ENCODE measurements at regions not wholly inside any gene's neighbourhood (a gene's known extent, or its start where the extent isn't known, plus 50 kb on each side); places are given as distances from the start of the nearest gene placed in this dataset.

DNA sequence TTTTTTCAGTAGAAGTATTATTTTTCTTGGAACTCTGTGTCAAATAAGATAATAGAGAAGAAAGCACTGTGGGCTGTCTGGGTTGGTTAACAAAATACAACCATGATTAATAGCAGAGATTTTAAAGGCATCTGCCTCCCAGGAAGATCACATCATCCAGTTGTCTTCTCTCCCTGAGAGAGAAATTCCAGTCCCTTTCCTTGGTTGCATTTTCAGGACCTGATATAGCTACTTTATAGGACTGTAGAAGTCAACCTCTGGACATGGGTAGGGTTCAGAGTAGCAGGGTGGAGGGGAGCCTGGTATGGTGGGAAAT, 309.9 kb upstream of the IGFBP3 start:
- TF ChIP-seq, protein P1, sequence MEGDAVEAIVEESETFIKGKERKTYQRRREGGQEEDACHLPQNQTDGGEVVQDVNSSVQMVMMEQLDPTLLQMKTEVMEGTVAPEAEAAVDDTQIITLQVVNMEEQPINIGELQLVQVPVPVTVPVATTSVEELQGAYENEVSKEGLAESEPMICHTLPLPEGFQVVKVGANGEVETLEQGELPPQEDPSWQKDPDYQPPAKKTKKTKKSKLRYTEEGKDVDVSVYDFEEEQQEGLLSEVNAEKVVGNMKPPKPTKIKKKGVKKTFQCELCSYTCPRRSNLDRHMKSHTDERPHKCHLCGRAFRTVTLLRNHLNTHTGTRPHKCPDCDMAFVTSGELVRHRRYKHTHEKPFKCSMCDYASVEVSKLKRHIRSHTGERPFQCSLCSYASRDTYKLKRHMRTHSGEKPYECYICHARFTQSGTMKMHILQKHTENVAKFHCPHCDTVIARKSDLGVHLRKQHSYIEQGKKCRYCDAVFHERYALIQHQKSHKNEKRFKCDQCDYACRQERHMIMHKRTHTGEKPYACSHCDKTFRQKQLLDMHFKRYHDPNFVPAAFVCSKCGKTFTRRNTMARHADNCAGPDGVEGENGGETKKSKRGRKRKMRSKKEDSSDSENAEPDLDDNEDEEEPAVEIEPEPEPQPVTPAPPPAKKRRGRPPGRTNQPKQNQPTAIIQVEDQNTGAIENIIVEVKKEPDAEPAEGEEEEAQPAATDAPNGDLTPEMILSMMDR (IDR thresholded peaks at IDR 0.05) = no peak
- FAIRE-seq (no peak), DNase-seq (no peak), ATAC-seq (no peak)
- no peaks in the 10 kb centered on the region for H3K27me3 ChIP-seq
- H3K27ac ChIP-seq = no peak overlapping the region
- H3K9me3 ChIP-seq = no peaks in the 10 kb centered on the region
- H3K4me1 ChIP-seq = no peaks in the 10 kb centered on the region
- H3K4me3 ChIP-seq = no peak overlapping the region
- no peaks in the 10 kb centered on the region for H3K36me3 ChIP-seq
- intact Hi-C loops (cut with DNase I) = no loop called here

DNA sequence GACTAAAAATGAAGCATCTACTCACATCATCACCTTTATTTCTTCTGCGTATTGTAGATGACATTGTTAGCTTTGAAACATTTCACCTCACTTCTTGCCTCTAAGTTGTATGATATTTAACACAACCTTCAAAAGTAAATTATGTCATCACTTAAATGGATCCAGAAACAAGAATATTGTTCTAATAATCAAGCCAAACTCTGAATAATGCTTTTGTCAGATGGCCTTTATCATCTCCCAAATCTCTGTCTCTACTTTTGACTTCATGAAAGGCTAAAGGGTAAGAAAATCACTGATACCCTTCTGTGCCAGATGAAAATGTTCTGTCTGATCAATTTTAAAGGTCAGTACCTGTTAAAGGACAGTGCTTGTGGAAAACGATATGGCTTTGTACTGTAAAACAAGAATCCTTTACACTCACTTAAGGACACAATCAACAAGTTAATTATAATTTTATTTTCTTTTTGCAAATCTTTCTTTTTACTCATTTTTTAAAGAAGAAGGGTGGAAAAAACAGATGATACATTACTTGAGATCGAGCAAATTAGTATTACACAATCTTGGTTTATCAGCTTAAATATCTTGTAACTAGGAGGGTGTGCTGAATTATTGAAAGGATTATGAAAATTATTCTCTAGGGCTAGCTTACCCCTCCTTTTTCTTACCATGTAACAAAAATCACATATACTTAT, 309.4 kb upstream of the IGFBP3 start:
- no peak overlapping the region for H3K4me3 ChIP-seq
- FAIRE-seq = no peak
- no peaks in the 10 kb centered on the region for H3K36me3 ChIP-seq
- no peak for DNase-seq
- H3K4me1 ChIP-seq = no peaks in the 10 kb centered on the region
- no peaks in the 10 kb centered on the region for H3K9me3 ChIP-seq
- no peaks in the 10 kb centered on the region for H3K27me3 ChIP-seq
- WGBS, 2 donors = 47 to 64% methylated on average over 3 of the region's 3 CpGs
- TF ChIP-seq, protein P1 (IDR thresholded peaks at IDR 0.05) = no peak
- no peak for ATAC-seq
- intact Hi-C loops (cut with DNase I) = no loop called here
- H3K27ac ChIP-seq = no peak overlapping the region

DNA sequence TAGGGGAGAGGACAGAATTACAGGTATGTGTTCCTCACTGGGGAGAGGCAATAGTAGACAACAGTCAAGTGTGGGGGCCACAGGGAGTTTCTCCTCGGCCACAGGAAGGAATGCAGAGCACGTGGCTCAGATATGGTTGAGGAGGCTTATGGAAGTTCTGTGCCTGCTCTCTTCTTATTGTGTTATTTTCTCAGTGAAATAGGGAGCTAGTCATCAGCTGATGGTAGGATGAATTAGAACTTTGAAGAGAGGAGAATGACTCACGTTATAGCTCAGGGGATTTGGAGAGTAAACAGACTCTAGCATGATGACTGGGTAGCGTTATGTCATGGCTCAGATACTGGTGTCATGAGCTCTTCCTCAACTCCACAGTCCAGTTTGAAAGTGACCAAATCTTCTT, 308.3 kb upstream of the IGFBP3 start:
- DNase-seq = no peak
- Histone ChIP-seq H3K36me3 (no peaks in the 10 kb centered on the region), H3K4me3 (no peak overlapping the region), H3K4me1 (no peaks in the 10 kb centered on the region), H3K9me3 (no peaks in the 10 kb centered on the region), H3K27ac (no peak overlapping the region), H3K27me3 (no peaks in the 10 kb centered on the region)
- TF ChIP-seq, protein P1 (IDR thresholded peaks at IDR 0.05) = no peak
- intact Hi-C loops (cut with DNase I) = no loop called here
- ATAC-seq = no peak
- 58 to 71% methylated on average over 4 of the region's 4 CpGs for WGBS, 2 donors
- no peak for FAIRE-seq

DNA sequence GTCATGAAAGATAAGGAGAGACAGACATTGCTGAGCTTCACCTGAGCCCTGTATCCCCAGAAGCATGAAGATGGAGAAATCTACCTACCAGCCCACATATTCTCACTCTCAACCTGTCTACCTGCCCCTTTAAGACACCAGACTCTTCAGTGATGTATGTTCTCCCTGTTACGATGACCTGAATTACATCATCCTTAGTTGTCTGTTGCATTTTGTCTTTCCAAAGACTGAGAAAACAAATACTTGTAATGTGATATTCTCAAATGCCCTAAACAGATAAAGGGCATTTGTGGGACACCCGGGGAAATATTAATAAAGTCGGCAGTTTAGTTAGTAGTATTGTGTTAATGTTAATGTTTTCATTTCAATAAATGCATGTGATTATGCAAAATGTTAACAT, 305.8 kb upstream of the IGFBP3 start:
- 60 to 69% methylated on average over 3 of the region's 3 CpGs for WGBS, 2 donors
- FAIRE-seq = no peak

DNA sequence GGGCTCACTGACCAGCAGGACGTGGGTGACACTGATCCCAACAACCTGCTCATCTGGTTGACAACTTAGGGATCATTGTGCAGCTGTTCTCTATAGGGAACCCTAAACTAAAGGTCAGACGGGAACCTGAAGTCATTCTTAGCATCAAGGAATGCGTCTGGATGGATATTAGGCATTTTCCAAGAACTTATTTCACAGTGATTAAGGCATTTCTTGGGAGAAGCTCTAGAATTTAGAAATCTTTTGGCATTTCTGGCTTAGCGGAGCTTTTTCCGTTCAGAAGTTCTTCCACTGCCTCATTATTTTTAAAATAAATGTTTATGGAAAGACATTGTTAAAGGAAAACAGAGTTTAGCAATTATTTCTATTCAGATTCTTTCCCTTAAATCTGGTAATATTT, 303.3 kb upstream of the IGFBP3 start:
- H3K36me3 ChIP-seq = no peaks in the 10 kb centered on the region
- WGBS, 2 donors = 50 to 67% methylated on average over 5 of the region's 5 CpGs
- intact Hi-C loops (cut with DNase I) = no loop called here

More for the DNA sequence above, 305.8 kb upstream of the IGFBP3 start:
- TF ChIP-seq, protein P1 (IDR thresholded peaks at IDR 0.05) = no peak
- DNase-seq (no peak), ATAC-seq (no peak)
- Histone ChIP-seq H3K9me3 (no peaks in the 10 kb centered on the region), H3K36me3 (no peaks in the 10 kb centered on the region), H3K27ac (no peak overlapping the region), H3K4me3 (no peak overlapping the region), H3K27me3 (no peaks in the 10 kb centered on the region), H3K4me1 (no peaks in the 10 kb centered on the region)
- intact Hi-C loops (cut with DNase I) = no loop called here

More for the DNA sequence above, 303.3 kb upstream of the IGFBP3 start:
- no peak overlapping the region for H3K27ac ChIP-seq
- H3K27me3 ChIP-seq = no peaks in the 10 kb centered on the region
- ATAC-seq (no peak), FAIRE-seq (no peak), DNase-seq (no peak)
- no peaks in the 10 kb centered on the region for H3K9me3 ChIP-seq
- no peak overlapping the region for H3K4me3 ChIP-seq
- TF ChIP-seq, protein P1 (IDR thresholded peaks at IDR 0.05) = no peak
- H3K4me1 ChIP-seq = no peaks in the 10 kb centered on the region
